Left kidney (tissue), 1 donor: ENCODE measurements at regions not wholly inside any gene's neighbourhood (a gene's known extent, or its start where the extent isn't known, plus 50 kb on each side); places are given as distances from the start of the nearest gene placed in this dataset.

Source experiments
- DNase-seq: peaks from one replicate; pipeline ENCODE4 v3.0.0-alpha.2; 2013

GRCh38 chr21:26784974-26785373 lies 60.2 kb downstream of the ADAMTS1 start:
- no peak for DNase-seq

GRCh38 chr21:26783466-26784195 lies 61.6 kb downstream of the ADAMTS1 start:
- no peak for DNase-seq

DNA sequence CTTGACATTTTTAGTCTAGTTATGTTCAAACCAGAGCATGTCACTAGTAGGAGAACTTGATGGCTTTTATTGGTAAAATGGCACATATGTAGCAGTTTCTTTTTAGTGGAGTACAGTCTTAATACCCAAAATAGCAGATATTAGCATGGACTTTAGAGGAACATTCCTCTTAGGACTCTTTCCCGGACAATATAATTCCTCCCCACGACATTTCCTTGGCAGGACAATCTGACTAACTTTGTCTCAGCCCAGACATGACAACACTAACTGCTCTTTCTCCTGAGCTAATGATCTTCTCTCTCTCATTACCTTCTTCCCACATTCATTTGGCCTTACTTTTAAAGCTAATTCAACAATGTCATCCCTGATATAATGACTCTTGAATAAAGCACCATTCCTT lies 62.5 kb downstream of the ADAMTS1 start:
- no peak for DNase-seq

GRCh38 chr21:26782331-26782730 lies 62.9 kb downstream of the ADAMTS1 start:
- no peak for DNase-seq

DNA sequence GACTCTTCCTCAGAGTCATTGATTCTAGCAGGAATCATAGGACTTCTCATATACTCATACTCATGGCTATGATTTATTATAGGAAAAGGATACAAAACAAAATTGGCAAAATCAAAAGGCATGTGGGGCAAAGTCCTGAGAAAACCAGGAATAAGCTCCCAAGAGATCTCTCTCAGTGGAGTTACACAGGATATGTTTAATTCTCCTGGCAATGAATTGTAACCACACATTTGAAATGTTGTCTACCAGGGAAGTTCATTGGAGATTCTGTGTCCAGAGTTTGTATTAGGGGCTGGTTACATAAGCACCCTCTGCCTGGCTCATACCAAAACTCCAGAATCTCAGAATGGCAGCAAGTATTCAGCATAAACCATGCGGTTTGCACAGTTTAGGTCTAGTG lies 63.9 kb downstream of the ADAMTS1 start:
- DNase-seq, result no peak

DNA sequence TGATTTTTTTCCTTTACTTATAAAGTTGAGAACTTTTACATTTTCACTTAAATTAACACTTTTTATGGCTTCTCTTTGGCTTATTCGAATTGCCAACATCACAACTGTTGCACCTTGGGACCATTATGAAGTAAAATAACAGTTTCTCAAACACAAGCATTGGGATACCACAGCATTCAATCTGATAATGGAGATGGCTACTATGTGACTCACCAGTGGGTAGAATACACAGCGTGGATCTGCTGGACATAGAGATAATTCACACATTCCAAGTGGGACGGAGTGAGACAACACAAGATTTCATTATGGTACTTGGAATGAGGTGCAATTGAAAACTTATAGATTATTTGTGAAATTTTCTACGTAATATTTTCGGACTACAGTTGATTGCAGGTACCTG lies 68.0 kb downstream of the ADAMTS1 start:
- DNase-seq, result no peak

- no peak for DNase-seq
These were observed 68.7 kb downstream of the ADAMTS1 start for GRCh38 chr21:26776310-26777021.

- DNase-seq, result no peak
These were observed 72.2 kb downstream of the ADAMTS1 start for GRCh38 chr21:26773058-26773457.

DNA sequence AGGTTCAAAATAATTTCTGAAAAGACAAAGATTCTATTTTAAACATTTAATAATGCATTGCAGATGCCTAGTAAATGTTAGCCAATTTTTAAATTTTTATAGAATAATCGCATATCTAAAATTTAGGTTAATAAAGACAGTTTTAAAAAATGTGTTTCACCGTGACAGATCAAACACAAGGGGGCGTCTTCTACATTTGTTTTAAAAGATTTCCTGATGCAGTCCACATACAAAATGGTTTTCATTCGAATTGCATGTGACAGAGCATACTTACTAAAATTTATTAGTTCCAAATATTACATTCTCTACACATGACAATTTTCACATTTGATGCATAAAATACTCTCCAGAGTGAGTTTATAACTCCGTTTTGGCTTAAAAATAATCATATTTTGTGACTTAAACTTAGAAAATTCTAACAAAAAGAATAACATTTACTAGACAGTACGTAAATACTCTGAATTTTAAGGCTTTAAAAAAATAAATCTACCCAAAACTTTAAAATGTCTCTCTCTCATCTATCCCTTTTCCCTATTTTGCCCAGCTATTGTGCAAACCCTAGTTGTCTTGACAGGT lies 75.5 kb downstream of the ADAMTS1 start:
- DNase-seq, result peak; percentile 39

GRCh38 chr21:26766826-26767325 lies 78.3 kb downstream of the ADAMTS1 start:
- DNase-seq, result no peak

GRCh38 chr21:26761174-26761915 lies 83.9 kb downstream of the ADAMTS1 start:
- no peak for DNase-seq

DNA sequence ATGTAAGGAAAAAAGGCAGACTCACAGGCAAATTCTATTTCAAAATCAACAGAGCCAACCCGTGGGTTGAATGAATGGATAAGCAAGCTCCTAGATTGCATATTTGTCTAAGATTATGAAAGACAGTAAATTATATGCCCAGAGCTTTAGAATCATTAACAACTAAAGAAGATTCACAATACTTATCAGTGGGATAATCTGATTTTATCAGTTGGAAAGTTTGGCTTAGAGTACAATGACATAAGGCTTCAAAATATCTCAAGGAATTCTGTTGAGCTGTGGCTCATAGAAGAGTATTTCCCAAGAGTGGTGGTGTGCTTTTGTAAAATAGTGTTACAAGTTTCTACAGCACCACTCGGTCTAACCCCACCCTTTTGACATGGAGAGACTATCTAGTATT lies 85.5 kb downstream of the ADAMTS1 start:
- DNase-seq, result no peak

DNA sequence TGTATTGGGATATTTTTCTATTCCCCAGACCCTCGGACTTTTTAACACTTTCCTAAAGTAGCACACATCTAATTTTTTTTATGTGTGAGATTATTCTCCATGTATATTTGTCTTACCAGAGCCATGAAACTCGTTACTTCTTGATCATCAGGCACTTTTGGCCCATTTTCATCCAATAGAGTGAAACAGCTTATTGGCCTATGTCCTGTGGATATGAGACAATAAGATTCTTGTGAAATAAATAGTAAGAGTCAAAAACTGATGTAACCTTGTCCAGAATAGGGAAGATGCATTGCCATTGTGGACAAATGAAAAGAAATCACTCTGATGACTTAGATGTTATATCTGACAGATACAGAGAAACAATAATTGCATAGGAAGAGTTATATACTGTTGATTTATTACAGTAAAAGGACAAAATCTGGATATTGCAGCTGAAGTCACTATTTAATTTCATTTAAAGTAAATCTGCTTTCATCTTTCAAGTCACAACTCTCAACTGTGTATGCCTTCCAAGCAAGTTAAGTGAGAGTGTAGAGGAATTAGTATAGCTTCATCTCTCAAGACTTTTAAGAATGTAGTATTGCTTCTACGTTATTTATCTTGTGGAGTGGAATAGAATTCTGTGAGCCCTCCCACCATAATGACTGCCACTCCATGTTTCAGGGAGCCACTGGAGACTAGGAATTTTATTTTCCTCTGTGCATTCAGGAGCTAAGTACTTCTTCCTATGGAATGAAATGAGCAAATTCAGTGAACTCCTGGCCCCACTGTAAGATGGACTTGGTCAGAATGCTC lies 86.9 kb downstream of the ADAMTS1 start:
- DNase-seq, result no peak

DNA sequence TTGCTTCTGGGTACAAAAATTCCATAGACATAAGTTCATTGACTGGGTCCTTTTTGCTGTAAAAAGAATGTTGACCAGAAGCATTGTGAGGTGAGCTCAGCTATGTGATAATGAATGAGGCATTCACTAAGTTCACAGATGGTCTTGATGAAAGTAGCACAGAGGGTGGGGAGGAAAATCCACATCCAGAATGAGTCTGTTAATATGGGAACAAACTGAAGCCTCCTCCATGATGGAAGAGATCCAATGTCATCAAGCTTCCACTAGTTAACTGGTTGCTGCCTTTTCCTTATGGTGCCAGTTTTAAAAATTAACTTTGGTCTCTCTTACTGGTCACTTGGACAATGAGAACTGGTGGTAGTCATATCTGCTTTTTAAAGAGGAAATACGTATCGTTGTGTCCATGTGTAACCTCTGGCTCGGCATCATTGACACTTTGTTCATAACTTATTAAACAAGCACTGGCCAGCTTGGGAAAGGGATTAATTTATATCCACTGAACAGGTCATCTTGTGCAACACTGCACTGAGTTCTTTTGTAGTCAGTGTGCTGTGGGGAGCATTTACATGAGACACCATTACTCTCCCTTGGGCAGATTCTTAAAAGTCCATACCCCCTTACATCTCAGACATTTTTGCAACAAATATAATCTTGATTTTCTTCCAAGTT lies 88.6 kb downstream of the ADAMTS1 start:
- no peak for DNase-seq

DNA sequence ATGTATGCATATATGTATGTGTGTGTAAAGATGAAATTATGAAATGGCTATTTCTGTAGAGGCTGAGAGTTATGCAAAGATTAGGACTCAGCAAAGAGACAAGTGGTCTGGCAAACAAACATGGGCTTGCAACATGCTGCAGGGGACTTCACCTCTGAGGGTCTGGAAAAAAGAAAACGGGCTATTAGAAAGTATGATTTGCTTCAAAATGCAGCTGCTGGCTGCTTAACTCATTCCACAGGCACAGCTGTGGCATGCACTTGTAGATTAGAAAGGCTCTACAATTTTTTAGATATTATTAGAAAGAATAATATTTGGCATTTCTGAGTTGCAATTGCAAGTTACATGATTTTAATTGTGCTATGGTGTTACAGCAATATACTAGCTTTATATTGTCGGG lies 90.4 kb downstream of the ADAMTS1 start:
- no peak for DNase-seq

GRCh38 chr21:26753822-26754221 lies 91.4 kb downstream of the ADAMTS1 start:
- no peak for DNase-seq

- DNase-seq, result no peak
These were observed 92.4 kb downstream of the ADAMTS1 start for GRCh38 chr21:26752849-26753248.

GRCh38 chr21:26751305-26751704 lies 93.9 kb downstream of the ADAMTS1 start:
- no peak for DNase-seq

- no peak for DNase-seq
These were observed 97.1 kb downstream of the ADAMTS1 start for GRCh38 chr21:26748066-26748465.

DNA sequence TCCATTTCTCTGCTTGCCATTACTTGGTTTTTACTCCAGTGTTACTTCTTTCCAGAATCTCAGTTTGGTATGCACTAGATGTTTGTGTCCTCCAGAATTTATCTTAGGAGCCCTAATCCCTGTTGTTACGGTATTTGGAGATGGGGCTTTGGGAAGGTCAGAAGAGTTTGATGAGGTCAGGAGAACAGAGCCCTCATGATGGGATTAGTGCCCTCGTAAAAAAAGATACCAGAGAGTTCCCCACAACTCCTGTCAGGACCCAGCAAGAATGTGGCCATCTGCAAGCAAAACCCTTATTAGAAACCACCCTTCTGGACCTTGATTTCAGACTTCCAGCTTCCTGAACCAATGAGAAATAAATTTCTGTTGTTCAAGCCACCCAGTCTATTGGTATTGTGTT lies 98.0 kb downstream of the ADAMTS1 start:
- no peak for DNase-seq

DNA sequence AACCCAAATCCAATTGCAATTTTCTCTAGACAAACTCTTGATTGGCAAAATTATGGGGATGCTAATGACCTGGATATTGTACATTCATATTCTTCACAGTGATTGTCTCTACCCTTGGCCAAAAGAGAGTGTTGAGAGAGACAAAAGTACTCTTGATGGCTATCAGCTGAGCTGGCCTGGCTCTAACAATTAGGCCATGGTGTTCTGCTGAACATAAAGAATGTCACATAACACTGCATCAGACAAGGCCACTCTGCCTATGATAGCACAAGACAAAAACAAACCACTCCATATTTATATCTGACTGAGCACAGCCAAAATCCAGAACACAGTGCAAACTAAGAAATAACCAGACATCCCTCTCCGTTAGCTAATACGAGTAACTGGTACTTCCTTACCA lies 101.7 kb downstream of the ADAMTS1 start:
- DNase-seq, result no peak
